ENCODE measurements at regions not wholly inside any gene's neighbourhood (a gene's known extent, or its start where the extent isn't known, plus 50 kb on each side); places are given as distances from the start of the nearest gene placed in this dataset.
"Not testable (repeated sequence)": the region's sequence is repeated elsewhere in the genome, so short reads cannot be mapped to it uniquely, and the experiment has no call there.

GRCh38 chr1:104621221-104621620 is 871.5 kb downstream of the AMY1C start:
- 75 to 88% (median 87%) methylated on average over 2 of the region's 2 CpGs for WGBS, 3 donors
- DNase-seq = no peak

DNA sequence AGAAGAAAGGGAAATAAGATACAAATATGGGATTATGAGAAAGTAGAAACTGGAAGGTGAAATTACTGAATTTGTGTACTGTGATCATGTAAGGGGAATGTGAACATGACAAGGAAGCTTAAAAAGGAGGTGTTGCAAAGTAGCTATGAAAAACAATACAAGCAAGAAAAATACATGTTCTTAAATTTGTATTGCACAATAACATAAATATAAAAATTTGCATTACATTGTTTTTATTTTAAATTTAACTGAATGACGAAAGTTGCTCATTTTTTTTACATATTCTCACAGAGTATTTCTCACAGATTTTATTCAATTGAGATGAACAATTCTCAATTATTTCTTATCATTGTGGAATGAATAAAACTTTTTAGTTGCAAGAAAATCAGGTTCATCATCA is 874.8 kb downstream of the AMY1C start:
- no peak for DNase-seq
- no peak for FAIRE-seq
- WGBS, 3 donors = 67 to 78% (median 74%) methylated on average over 1 of the region's 1 CpG
- no peaks in the 10 kb centered on the region for H3K4me1 ChIP-seq (ENCODE audit: control insufficient read depth in 3 of 3, insufficient read depth in 2 of 3, low read depth in 1 of 3, low read length in 2 of 3)
- H3K27me3 ChIP-seq (ENCODE audit: control insufficient read depth in 3 of 3, insufficient read depth in 3 of 3, low read length in 3 of 3) = no peaks in the 10 kb centered on the region
- no peaks in the 10 kb centered on the region for H3K9me3 ChIP-seq (ENCODE audit: control insufficient read depth in 2 of 2, insufficient read depth in 1 of 2, low read depth in 1 of 2, low read length in 1 of 2)
- H3K36me3 ChIP-seq (ENCODE audit: control insufficient read depth in 3 of 3, insufficient read depth in 2 of 3, low read depth in 1 of 3, low read length in 3 of 3) = no peaks in the 10 kb centered on the region
- no peak overlapping the region for H3K27ac ChIP-seq (ENCODE audit: low read depth in 1 of 3, low read length in 2 of 3)
- no peak overlapping the region for H3K4me3 ChIP-seq (ENCODE audit: low read depth in 1 of 3, low read length in 3 of 3)

More at GRCh38 chr1:104621221-104621620, 871.5 kb downstream of the AMY1C start:
- Histone ChIP-seq H3K27me3 (ENCODE audit: control insufficient read depth in 3 of 3, insufficient read depth in 3 of 3, low read length in 3 of 3) (no peaks in the 10 kb centered on the region), H3K9me3 (ENCODE audit: control insufficient read depth in 2 of 2, insufficient read depth in 1 of 2, low read depth in 1 of 2, low read length in 1 of 2) (peaks cover 0 to 12% of the 10 kb centered on the region in 2 donors), H3K27ac (ENCODE audit: low read depth in 1 of 3, low read length in 2 of 3) (no peak overlapping the region), H3K4me3 (ENCODE audit: low read depth in 1 of 3, low read length in 3 of 3) (no peak overlapping the region), H3K36me3 (ENCODE audit: control insufficient read depth in 3 of 3, insufficient read depth in 2 of 3, low read depth in 1 of 3, low read length in 3 of 3) (no peaks in the 10 kb centered on the region), H3K4me1 (ENCODE audit: control insufficient read depth in 3 of 3, insufficient read depth in 2 of 3, low read depth in 1 of 3, low read length in 2 of 3) (no peaks in the 10 kb centered on the region)
- no peak for FAIRE-seq

DNA sequence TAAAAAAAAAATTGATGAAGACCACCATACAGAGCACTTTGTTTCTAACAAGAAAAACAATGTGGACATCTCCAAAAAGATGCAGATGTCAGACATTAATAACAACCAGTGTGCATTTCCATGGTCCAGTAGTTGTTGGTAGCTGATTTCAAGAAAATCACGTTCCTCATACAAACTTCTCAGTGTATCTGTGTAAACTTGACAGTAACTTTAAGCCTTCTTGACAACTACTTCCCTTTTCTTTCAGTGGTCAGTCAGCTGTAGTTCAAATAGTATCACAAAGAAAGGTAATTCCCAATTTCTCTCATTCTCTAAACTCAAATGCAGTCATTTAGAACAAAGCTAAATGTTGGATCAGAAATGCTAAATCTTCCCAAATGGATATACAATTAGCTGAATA is 879.9 kb downstream of the AMY1C start:
- WGBS, 3 donors = 22 to 39% (median 32%) methylated on average over 1 of the region's 1 CpG
- FAIRE-seq (no peak), DNase-seq (no peak)
- Histone ChIP-seq H3K27ac (ENCODE audit: low read depth in 1 of 3, low read length in 2 of 3) (no peak overlapping the region), H3K36me3 (ENCODE audit: control insufficient read depth in 3 of 3, insufficient read depth in 2 of 3, low read depth in 1 of 3, low read length in 3 of 3) (no peaks in the 10 kb centered on the region), H3K4me1 (ENCODE audit: control insufficient read depth in 3 of 3, insufficient read depth in 2 of 3, low read depth in 1 of 3, low read length in 2 of 3) (no peaks in the 10 kb centered on the region), H3K4me3 (ENCODE audit: low read depth in 1 of 3, low read length in 3 of 3) (no peak overlapping the region), H3K9me3 (ENCODE audit: control insufficient read depth in 2 of 2, insufficient read depth in 1 of 2, low read depth in 1 of 2, low read length in 1 of 2) (no peaks in the 10 kb centered on the region), H3K27me3 (ENCODE audit: control insufficient read depth in 3 of 3, insufficient read depth in 3 of 3, low read length in 3 of 3) (no peaks in the 10 kb centered on the region)

DNA sequence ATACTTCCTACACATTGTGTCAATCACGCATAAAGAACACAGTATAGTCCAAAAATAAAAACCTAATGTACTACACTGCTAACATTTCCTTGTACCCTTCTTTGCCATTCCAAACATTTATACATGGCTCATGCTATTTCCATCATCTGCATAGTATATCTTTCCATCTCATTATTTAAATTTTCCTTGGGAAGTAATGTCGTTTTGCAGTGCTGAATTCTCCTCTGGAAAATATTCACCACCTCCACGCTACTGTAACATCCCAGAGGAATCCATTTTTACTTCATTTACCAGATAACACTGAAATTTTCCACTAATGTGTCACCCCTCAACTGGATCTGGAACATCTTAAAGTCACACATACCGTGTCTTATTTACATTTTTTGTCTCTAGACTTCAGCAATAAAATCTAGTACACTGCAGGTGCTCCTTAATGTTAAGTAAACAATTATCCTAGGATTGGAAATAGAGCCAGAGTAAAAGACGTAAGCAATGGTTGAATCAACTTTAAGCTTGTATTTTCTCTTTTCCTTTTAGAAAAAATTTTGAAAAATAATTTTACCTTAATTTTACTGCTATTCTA is 881.0 kb downstream of the AMY1C start:
- WGBS, 3 donors = 47 to 66% (median 52%) methylated on average over 5 of the region's 5 CpGs
- H3K27me3 ChIP-seq (ENCODE audit: control insufficient read depth in 3 of 3, insufficient read depth in 3 of 3, low read length in 3 of 3) = no peaks in the 10 kb centered on the region
- DNase-seq = no peak
- FAIRE-seq = no peak
- no peaks in the 10 kb centered on the region for H3K36me3 ChIP-seq (ENCODE audit: control insufficient read depth in 3 of 3, insufficient read depth in 2 of 3, low read depth in 1 of 3, low read length in 3 of 3)
- H3K4me3 ChIP-seq (ENCODE audit: low read depth in 1 of 3, low read length in 3 of 3) = no peak overlapping the region
- H3K9me3 ChIP-seq (ENCODE audit: control insufficient read depth in 2 of 2, insufficient read depth in 1 of 2, low read depth in 1 of 2, low read length in 1 of 2) = no peaks in the 10 kb centered on the region
- no peaks in the 10 kb centered on the region for H3K4me1 ChIP-seq (ENCODE audit: control insufficient read depth in 3 of 3, insufficient read depth in 2 of 3, low read depth in 1 of 3, low read length in 2 of 3)
- no peak overlapping the region for H3K27ac ChIP-seq (ENCODE audit: low read depth in 1 of 3, low read length in 2 of 3)

- no peak overlapping the region for H3K4me3 ChIP-seq (ENCODE audit: low read depth in 1 of 3, low read length in 3 of 3)
- no peak for FAIRE-seq
These were observed 886.9 kb downstream of the AMY1C start for GRCh38 chr1:104636581-104636980.

DNA sequence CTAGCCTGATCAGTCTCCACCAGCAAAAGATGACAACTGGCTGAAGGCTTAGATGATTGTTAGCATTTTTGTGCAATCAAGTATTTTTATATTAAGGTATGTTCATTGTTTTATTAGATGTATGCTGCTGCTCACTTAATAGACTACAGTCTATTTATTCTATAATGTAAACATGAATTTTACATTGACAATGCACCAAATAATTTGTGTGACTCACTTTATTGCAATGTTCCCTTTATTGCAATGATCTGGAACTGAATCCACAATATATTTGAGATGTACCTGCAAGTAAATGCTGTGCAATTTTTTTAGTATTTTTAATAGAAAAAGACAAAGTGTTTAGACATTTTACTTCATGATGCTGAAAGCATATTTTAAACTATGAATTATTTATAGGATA is 896.5 kb downstream of the AMY1C start:
- no peaks in the 10 kb centered on the region for H3K27me3 ChIP-seq (ENCODE audit: control insufficient read depth in 3 of 3, insufficient read depth in 3 of 3, low read length in 3 of 3)
- no peaks in the 10 kb centered on the region for H3K36me3 ChIP-seq (ENCODE audit: control insufficient read depth in 3 of 3, insufficient read depth in 2 of 3, low read depth in 1 of 3, low read length in 3 of 3)
- no peak overlapping the region for H3K4me3 ChIP-seq (ENCODE audit: low read depth in 1 of 3, low read length in 3 of 3)
- no peak for DNase-seq
- no peak overlapping the region for H3K27ac ChIP-seq (ENCODE audit: low read depth in 1 of 3, low read length in 2 of 3)
- no peak for FAIRE-seq
- H3K9me3 ChIP-seq (ENCODE audit: control insufficient read depth in 2 of 2, insufficient read depth in 1 of 2, low read depth in 1 of 2, low read length in 1 of 2) = no peaks in the 10 kb centered on the region
- H3K4me1 ChIP-seq (ENCODE audit: control insufficient read depth in 3 of 3, insufficient read depth in 2 of 3, low read depth in 1 of 3, low read length in 2 of 3) = no peaks in the 10 kb centered on the region

More at GRCh38 chr1:104636581-104636980, 886.9 kb downstream of the AMY1C start:
- H3K27me3 ChIP-seq (ENCODE audit: control insufficient read depth in 3 of 3, insufficient read depth in 3 of 3, low read length in 3 of 3) = no peaks in the 10 kb centered on the region
- H3K4me1 ChIP-seq (ENCODE audit: control insufficient read depth in 3 of 3, insufficient read depth in 2 of 3, low read depth in 1 of 3, low read length in 2 of 3) = no peaks in the 10 kb centered on the region
- H3K27ac ChIP-seq (ENCODE audit: low read depth in 1 of 3, low read length in 2 of 3) = no peak overlapping the region
- H3K9me3 ChIP-seq (ENCODE audit: control insufficient read depth in 2 of 2, insufficient read depth in 1 of 2, low read depth in 1 of 2, low read length in 1 of 2) = no peaks in the 10 kb centered on the region
- H3K36me3 ChIP-seq (ENCODE audit: control insufficient read depth in 3 of 3, insufficient read depth in 2 of 3, low read depth in 1 of 3, low read length in 3 of 3) = no peaks in the 10 kb centered on the region
- DNase-seq = no peak

GRCh38 chr1:104648269-104648691 is 898.6 kb downstream of the AMY1C start:
- Histone ChIP-seq H3K36me3 (ENCODE audit: control insufficient read depth in 3 of 3, insufficient read depth in 2 of 3, low read depth in 1 of 3, low read length in 3 of 3) (no peaks in the 10 kb centered on the region), H3K4me3 (ENCODE audit: low read depth in 1 of 3, low read length in 3 of 3) (no peak overlapping the region), H3K27me3 (ENCODE audit: control insufficient read depth in 3 of 3, insufficient read depth in 3 of 3, low read length in 3 of 3) (no peaks in the 10 kb centered on the region), H3K9me3 (ENCODE audit: control insufficient read depth in 2 of 2, insufficient read depth in 1 of 2, low read depth in 1 of 2, low read length in 1 of 2) (no peaks in the 10 kb centered on the region), H3K27ac (ENCODE audit: low read depth in 1 of 3, low read length in 2 of 3) (no peak overlapping the region), H3K4me1 (ENCODE audit: control insufficient read depth in 3 of 3, insufficient read depth in 2 of 3, low read depth in 1 of 3, low read length in 2 of 3) (no peaks in the 10 kb centered on the region)
- peak in 1 of 2 donors; percentile 6 for DNase-seq
- no peak for FAIRE-seq
- 0 to 7% (median 0%) methylated on average over 1 of the region's 1 CpG for WGBS, 3 donors

DNA sequence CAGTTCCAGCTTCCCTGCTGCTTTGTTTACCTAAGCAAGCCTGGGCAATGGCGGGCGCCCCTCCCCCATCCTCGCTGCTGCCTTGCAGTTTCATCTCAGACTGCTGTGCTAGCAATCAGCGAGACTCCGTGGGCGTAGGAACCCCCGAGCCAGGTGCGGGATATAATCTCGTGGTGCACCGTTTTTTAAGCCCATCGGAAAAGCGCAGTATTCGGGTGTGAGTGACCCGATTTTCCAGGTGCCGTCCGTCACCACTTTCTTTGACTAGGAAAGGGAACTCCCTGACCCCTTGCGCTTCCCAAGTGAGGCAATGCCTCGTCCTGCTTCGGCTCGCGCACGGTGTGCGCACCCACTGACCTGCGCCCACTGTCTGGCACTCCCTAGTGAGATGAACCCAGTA is 914.7 kb downstream of the AMY1C start:
- not testable (repeated sequence) for FAIRE-seq; H3K9me3 ChIP-seq (ENCODE audit: control insufficient read depth in 2 of 2, insufficient read depth in 1 of 2, low read depth in 1 of 2, low read length in 1 of 2); H3K36me3 ChIP-seq (ENCODE audit: control insufficient read depth in 3 of 3, insufficient read depth in 2 of 3, low read depth in 1 of 3, low read length in 3 of 3); H3K27ac ChIP-seq (ENCODE audit: low read depth in 1 of 3, low read length in 2 of 3); H3K4me1 ChIP-seq (ENCODE audit: control insufficient read depth in 3 of 3, insufficient read depth in 2 of 3, low read depth in 1 of 3, low read length in 2 of 3); H3K27me3 ChIP-seq (ENCODE audit: control insufficient read depth in 3 of 3, insufficient read depth in 3 of 3, low read length in 3 of 3); DNase-seq; H3K4me3 ChIP-seq (ENCODE audit: low read depth in 1 of 3, low read length in 3 of 3)
- 86 to 94% (median 93%) methylated on average over 16 to 24 of the region's 24 CpGs for WGBS, 3 donors

- H3K4me1 ChIP-seq (ENCODE audit: control insufficient read depth in 3 of 3, insufficient read depth in 2 of 3, low read depth in 1 of 3, low read length in 2 of 3) = no peaks in the 10 kb centered on the region
- H3K27ac ChIP-seq (ENCODE audit: low read depth in 1 of 3, low read length in 2 of 3) = no peak overlapping the region
- DNase-seq (no peak), FAIRE-seq (no peak)
- H3K27me3 ChIP-seq (ENCODE audit: control insufficient read depth in 3 of 3, insufficient read depth in 3 of 3, low read length in 3 of 3) = no peaks in the 10 kb centered on the region
- no peaks in the 10 kb centered on the region for H3K36me3 ChIP-seq (ENCODE audit: control insufficient read depth in 3 of 3, insufficient read depth in 2 of 3, low read depth in 1 of 3, low read length in 3 of 3)
- no peaks in the 10 kb centered on the region for H3K9me3 ChIP-seq (ENCODE audit: control insufficient read depth in 2 of 2, insufficient read depth in 1 of 2, low read depth in 1 of 2, low read length in 1 of 2)
- H3K4me3 ChIP-seq (ENCODE audit: low read depth in 1 of 3, low read length in 3 of 3) = no peak overlapping the region
These were observed 915.6 kb downstream of the AMY1C start for GRCh38 chr1:104665300-104665699.
